ENCODE measurements at regions not wholly inside any gene's neighbourhood (a gene's known extent, or its start where the extent isn't known, plus 50 kb on each side); places are given as distances from the start of the nearest gene placed in this dataset.
"Not testable (repeated sequence)": the region's sequence is repeated elsewhere in the genome, so short reads cannot be mapped to it uniquely, and the experiment has no call there.

DNA sequence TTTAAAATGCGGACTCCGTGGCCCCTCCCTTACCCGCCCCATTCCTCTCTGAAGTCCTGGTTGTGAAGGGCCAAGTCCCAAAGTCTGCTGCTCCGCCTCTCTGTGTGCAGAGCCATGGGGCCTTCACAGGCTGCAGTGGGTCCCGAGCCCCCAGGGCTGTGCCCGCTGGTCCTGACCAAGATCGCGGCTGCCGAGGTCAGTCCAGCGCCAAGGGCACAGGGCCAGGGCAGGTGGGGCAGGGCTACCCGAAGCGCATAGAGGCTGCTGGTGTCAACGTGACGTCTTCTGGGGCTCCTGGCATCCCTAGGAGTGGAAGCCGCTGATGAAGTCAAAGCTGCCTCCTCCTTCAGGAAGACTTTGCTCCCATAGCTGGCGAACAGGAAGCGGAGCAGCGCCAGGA lies 858.8 kb downstream of the TUBA3C start:
- H3K9ac ChIP-seq (ENCODE audit: low read depth, low read length); H3K4me3 ChIP-seq (ENCODE audit: low read length); H3K4me1 ChIP-seq (ENCODE audit: insufficient read depth, low read length); H3K27ac ChIP-seq (ENCODE audit: low read depth, low read length); H3K36me3 ChIP-seq (ENCODE audit: insufficient read depth, low read length); H3K27me3 ChIP-seq (ENCODE audit: insufficient read depth, low read length): not testable (repeated sequence)
- WGBS, result 95% methylated on average over 15 of the region's 18 CpGs
- peaks cover 16% of the 10 kb centered on the region; the same call in 1 of the 2 replicates for H3K9me3 ChIP-seq (ENCODE audit: insufficient read depth, low read depth, low read length)

DNA sequence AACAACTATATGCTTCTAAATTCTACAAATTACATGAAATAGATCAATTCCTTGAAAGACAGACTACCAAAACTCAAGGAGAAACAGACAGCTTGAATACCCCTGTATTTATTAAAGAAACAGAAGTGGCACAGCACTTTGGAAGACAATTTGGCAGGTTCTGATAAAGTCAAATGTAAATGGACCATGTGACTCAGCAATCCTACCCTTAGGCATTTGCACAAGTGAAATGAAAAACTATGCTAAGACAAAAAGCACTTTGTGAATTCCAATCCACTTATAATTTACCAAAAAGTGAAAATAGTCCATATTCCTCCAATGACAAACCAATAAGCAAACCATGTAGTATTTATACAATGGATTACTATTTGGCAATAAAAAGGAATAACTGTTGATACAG lies 862.0 kb downstream of the TUBA3C start:
- H3K9ac ChIP-seq (ENCODE audit: low read depth, low read length); H3K4me1 ChIP-seq (ENCODE audit: insufficient read depth, low read length): not testable (repeated sequence)
- peaks cover 18% of the 10 kb centered on the region for H3K9me3 ChIP-seq (ENCODE audit: insufficient read depth, low read depth, low read length)

DNA sequence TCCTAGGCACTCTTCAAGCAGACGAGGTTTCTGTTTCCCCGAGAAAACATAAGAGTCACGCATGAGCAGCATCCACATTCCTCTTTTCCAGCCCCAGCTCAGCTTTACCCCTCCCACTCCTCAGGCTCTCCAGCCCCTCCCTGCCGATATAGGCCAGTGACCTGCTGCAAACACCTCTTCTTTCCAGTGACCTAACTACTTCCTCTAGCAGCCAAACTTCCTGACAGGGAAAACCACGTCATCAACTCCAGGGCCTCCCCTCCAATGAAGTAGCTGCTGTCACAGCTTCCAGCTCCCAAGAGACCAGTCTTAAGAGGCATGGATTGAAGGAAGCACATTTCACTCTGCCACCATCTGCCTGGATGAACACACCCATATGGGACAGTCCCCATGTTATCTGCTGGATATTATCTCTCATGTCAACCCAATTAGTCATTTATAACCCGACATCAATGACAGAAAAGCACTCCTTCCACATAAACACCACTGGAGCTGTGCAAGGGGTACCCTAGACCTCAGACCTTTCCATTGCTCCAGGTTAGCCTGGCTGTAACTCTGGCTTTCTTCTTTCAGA lies 878.3 kb downstream of the TUBA3C start:
- 70% methylated on average over 6 of the region's 6 CpGs for WGBS
- H3K4me3 ChIP-seq (ENCODE audit: low read length); H3K36me3 ChIP-seq (ENCODE audit: insufficient read depth, low read length); H3K4me1 ChIP-seq (ENCODE audit: insufficient read depth, low read length); H3K27ac ChIP-seq (ENCODE audit: low read depth, low read length); H3K27me3 ChIP-seq (ENCODE audit: insufficient read depth, low read length); H3K9ac ChIP-seq (ENCODE audit: low read depth, low read length): not testable (repeated sequence)
- H3K9me3 ChIP-seq (ENCODE audit: insufficient read depth, low read depth, low read length), result peaks cover 30% of the 10 kb centered on the region; the same call in 1 of the 2 replicates

More for the DNA sequence above, 862.0 kb downstream of the TUBA3C start:
- H3K27ac ChIP-seq (ENCODE audit: low read depth, low read length); H3K36me3 ChIP-seq (ENCODE audit: insufficient read depth, low read length); H3K27me3 ChIP-seq (ENCODE audit: insufficient read depth, low read length); H3K4me3 ChIP-seq (ENCODE audit: low read length): not testable (repeated sequence)

DNA sequence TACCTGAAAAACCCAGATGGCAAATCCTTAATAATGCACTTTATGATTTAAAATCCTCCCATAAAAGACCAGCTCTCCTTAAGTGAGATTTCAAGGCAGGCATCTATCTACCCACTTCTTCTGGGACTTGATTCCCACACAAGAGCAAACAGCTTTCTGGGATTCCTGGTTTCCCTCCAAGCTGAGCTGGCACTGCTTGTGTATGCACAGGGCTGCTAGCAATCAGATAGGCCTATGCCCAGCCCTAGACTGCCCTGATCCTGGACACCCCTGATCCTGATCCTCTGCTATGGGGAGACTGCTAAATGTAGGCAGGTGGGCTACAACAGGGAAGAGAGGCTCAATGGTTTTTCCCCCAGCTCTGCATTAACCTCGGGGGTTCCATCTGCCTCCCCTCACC lies 880.7 kb downstream of the TUBA3C start:
- H3K36me3 ChIP-seq (ENCODE audit: insufficient read depth, low read length); H3K4me3 ChIP-seq (ENCODE audit: low read length); H3K27me3 ChIP-seq (ENCODE audit: insufficient read depth, low read length); H3K4me1 ChIP-seq (ENCODE audit: insufficient read depth, low read length); H3K27ac ChIP-seq (ENCODE audit: low read depth, low read length); H3K9ac ChIP-seq (ENCODE audit: low read depth, low read length): not testable (repeated sequence)
- no CpG with 5 or more reads among the region's 1 CpG for WGBS
- peaks cover 21% of the 10 kb centered on the region; the same call in 1 of the 2 replicates for H3K9me3 ChIP-seq (ENCODE audit: insufficient read depth, low read depth, low read length)

DNA sequence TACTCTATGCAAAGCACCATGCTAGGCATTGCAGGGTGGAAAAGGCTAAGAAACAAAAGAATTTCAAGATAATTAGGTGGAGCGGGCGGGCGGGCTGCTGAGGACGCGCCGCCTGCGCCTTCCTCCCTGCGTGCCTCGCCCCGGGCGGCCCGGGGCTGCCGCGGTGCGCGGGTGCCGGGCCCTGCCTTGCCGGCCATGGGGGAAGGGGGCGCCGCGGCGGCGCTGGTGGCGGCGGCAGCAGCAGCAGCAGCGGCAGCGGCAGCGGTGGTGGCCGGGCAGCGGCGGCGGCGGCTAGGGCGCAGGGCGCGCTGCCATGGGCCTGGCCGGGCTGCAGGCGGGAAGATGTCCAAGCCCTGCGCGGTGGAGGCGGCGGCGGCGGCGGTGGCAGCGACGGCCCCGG lies 884.3 kb downstream of the TUBA3C start:
- peaks cover 12% of the 10 kb centered on the region; the same call in 1 of the 2 replicates for H3K9me3 ChIP-seq (ENCODE audit: insufficient read depth, low read depth, low read length)
- H3K9ac ChIP-seq (ENCODE audit: low read depth, low read length); H3K4me3 ChIP-seq (ENCODE audit: low read length); H3K4me1 ChIP-seq (ENCODE audit: insufficient read depth, low read length); H3K27ac ChIP-seq (ENCODE audit: low read depth, low read length); H3K27me3 ChIP-seq (ENCODE audit: insufficient read depth, low read length); H3K36me3 ChIP-seq (ENCODE audit: insufficient read depth, low read length): not testable (repeated sequence)
- 94% methylated on average over 48 of the region's 48 CpGs for WGBS

DNA sequence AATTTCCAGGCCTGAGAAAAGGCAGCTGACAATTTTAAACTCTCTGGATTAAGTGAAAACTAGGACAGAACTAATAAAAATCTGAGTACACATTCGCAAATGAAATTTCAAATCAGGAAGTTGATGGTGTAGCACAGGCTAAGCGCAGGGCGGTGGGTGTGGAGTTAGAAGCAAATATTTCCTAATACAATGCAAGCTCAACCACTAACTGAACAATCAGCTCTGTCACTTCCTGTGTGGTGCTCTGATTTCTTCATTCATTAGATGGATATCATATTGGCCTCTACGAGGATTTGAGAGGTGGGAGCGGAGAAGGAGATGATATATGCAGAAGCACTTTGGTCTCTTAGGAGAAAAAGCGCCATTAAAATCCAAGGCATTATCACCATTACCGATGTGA lies 885.0 kb downstream of the TUBA3C start:
- H3K27me3 ChIP-seq (ENCODE audit: insufficient read depth, low read length); H3K4me1 ChIP-seq (ENCODE audit: insufficient read depth, low read length); H3K36me3 ChIP-seq (ENCODE audit: insufficient read depth, low read length); H3K9ac ChIP-seq (ENCODE audit: low read depth, low read length); H3K27ac ChIP-seq (ENCODE audit: low read depth, low read length); H3K9me3 ChIP-seq (ENCODE audit: insufficient read depth, low read depth, low read length); H3K4me3 ChIP-seq (ENCODE audit: low read length): not testable (repeated sequence)
- WGBS, result 92% methylated on average over 4 of the region's 7 CpGs

DNA sequence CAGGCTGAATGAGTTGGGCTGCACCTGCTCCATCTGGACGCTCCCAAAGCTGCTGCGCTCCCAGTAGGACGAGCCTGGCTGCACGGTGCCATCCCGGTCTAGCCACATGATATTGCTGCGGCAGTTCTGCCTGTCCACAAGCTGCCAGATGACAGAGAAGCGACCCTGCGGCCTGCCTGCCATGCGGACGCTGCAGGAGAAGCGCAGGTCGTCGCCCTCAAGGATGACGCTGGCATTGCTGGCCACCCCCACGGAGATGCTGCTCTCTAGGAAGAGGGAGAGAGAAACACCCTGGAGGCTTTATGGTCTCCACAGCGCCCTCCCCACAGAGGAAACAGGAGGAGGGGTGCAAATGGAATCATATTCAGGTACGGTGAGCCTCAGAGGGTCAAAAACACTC lies 887.3 kb downstream of the TUBA3C start:
- 85% methylated on average over 15 of the region's 17 CpGs for WGBS
- not testable (repeated sequence) for H3K36me3 ChIP-seq (ENCODE audit: insufficient read depth, low read length); H3K4me1 ChIP-seq (ENCODE audit: insufficient read depth, low read length); H3K27ac ChIP-seq (ENCODE audit: low read depth, low read length); H3K4me3 ChIP-seq (ENCODE audit: low read length); H3K9ac ChIP-seq (ENCODE audit: low read depth, low read length); H3K9me3 ChIP-seq (ENCODE audit: insufficient read depth, low read depth, low read length); H3K27me3 ChIP-seq (ENCODE audit: insufficient read depth, low read length)

DNA sequence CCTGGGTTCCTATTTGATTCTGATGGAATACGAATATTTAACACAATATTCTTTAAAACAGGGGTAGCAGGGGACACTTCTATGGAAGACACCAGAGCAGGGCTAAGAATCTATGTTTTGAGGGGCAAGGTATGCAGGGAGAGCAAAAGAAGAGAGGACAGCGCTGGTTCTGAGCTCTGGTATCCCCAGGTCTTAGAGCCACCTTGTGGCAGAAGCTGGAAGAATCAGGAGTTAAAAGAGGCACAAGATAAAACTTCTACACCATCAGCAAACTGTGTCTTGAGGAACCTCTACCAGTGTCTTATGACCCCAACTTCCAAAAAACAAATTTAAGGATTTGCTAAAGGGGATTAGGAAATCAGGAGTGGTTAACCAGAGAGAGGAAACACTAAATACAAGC lies 894.8 kb downstream of the TUBA3C start:
- H3K27me3 ChIP-seq (ENCODE audit: insufficient read depth, low read length), result not testable (repeated sequence)

DNA sequence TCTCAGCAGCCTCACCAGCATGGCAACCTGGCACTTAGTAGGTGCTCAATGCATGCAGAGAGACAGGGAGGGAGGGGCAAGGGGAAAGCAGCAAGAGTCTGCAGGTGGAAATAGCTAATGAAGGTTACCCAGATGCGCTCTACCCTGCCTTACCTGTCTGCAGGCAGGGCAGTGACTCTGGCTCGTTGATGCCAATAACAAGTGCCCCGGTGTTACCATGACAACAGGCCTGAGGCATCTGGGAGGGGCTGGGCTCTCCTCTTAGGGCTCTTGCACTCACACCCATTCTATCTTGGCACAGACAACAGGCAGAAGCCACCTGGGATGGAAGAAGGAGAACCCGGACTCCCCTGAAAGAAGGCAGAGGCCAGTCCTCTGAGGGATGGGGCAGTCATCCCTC lies 896.0 kb downstream of the TUBA3C start:
- not testable (repeated sequence) for H3K4me1 ChIP-seq (ENCODE audit: insufficient read depth, low read length); H3K9ac ChIP-seq (ENCODE audit: low read depth, low read length); H3K27me3 ChIP-seq (ENCODE audit: insufficient read depth, low read length); H3K27ac ChIP-seq (ENCODE audit: low read depth, low read length); H3K4me3 ChIP-seq (ENCODE audit: low read length); H3K36me3 ChIP-seq (ENCODE audit: insufficient read depth, low read length)
- 0 out of 2 replicates have a peak, but pooled peaks cover 12% of the 10 kb centered on the region for H3K9me3 ChIP-seq (ENCODE audit: insufficient read depth, low read depth, low read length)
- 89% methylated on average over 4 of the region's 4 CpGs for WGBS

More for the DNA sequence above, 894.8 kb downstream of the TUBA3C start:
- not testable (repeated sequence) for H3K9ac ChIP-seq (ENCODE audit: low read depth, low read length); H3K4me3 ChIP-seq (ENCODE audit: low read length); H3K36me3 ChIP-seq (ENCODE audit: insufficient read depth, low read length); H3K4me1 ChIP-seq (ENCODE audit: insufficient read depth, low read length); H3K27ac ChIP-seq (ENCODE audit: low read depth, low read length)
- H3K9me3 ChIP-seq (ENCODE audit: insufficient read depth, low read depth, low read length), result 0 out of 2 replicates have a peak, but pooled peaks cover 12% of the 10 kb centered on the region
- no CpG with 5 or more reads among the region's 2 CpGs for WGBS

DNA sequence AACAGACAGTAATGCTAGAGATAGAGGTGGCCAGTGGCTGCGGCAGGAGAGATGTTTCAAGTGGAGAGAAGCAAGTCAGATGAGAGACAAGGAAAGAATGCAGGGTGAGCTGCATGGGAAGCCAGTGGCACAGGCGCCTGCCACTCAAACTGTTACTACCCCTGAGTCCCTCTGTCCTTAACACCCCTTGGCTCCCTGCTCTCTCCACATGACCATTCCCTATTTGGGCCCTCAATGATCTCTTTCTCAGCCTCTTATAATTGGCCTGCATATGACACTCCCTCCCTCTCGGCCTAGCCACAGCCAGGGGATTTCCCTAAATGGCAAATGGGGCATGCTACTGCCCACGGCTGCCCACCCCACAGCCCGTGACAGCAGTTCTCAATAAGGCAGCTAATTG lies 897.6 kb downstream of the TUBA3C start:
- 0 out of 2 replicates have a peak, but pooled peaks cover 12% of the 10 kb centered on the region for H3K9me3 ChIP-seq (ENCODE audit: insufficient read depth, low read depth, low read length)
- H3K4me1 ChIP-seq (ENCODE audit: insufficient read depth, low read length); H3K9ac ChIP-seq (ENCODE audit: low read depth, low read length); H3K27ac ChIP-seq (ENCODE audit: low read depth, low read length); H3K4me3 ChIP-seq (ENCODE audit: low read length); H3K27me3 ChIP-seq (ENCODE audit: insufficient read depth, low read length); H3K36me3 ChIP-seq (ENCODE audit: insufficient read depth, low read length): not testable (repeated sequence)
- 100% methylated on average over 1 of the region's 5 CpGs for WGBS

DNA sequence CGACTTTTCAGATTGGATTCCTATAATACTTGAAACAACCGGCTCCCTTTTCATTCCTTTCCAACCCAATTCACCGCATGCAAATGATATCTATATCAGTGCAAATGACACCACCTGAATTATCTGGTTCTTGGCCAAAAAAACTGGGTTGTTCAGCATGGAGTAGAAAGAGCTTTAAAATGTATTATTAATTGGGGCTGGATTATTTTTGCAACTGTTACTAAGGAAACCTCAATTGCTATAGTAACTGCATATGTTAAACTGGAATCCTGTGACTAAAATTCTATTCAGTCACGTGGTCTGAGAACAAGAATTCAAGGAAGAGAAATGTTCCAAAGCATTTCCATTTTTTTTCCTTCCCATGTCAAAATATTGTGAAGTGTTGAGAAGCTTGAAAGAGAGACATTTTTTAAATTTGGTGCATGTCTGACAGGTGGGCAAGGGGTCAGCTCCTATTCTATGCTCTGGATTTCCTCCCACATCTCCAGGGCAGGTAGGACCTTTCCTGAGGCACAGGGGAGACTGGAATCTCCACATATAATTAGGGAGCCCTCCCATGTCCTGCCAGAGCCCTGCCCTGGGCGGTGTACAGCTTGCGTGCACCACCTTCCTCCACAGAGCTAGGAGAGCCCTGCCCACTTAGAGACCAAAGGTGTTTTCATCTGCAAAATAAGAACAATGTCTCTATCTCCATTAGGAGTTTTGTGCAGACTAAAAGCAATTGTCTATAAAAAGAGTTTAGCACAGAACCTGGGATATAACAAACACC lies 899.6 kb downstream of the TUBA3C start:
- H3K27ac ChIP-seq (ENCODE audit: low read depth, low read length); H3K27me3 ChIP-seq (ENCODE audit: insufficient read depth, low read length); H3K36me3 ChIP-seq (ENCODE audit: insufficient read depth, low read length); H3K4me3 ChIP-seq (ENCODE audit: low read length); H3K4me1 ChIP-seq (ENCODE audit: insufficient read depth, low read length); H3K9me3 ChIP-seq (ENCODE audit: insufficient read depth, low read depth, low read length); H3K9ac ChIP-seq (ENCODE audit: low read depth, low read length): not testable (repeated sequence)
- WGBS, result 25% methylated on average over 1 of the region's 6 CpGs
